WTC11 (cell line): ENCODE measurements at regions not wholly inside any gene's neighbourhood (a gene's known extent, or its start where the extent isn't known, plus 50 kb on each side); places are given as distances from the start of the nearest gene placed in this dataset.
A peak's percentile ranks its signal among the peaks of the same experiment; 100 is the strongest.

ENCODE experiments used
- ATAC-seq: fragments of 200-7000 bp; cut with Tn5 transposase; 2 replicates; pipeline ENCODE4 v1.10.0; 2021; ENCODE audit warnings: mild to moderate bottlenecking, moderate library complexity
- CTCF ChIA-PET: fragments of 300-600 bp; sonication (Branson Sonifier 250); formaldehyde crosslinking; loops from one replicate; lab custom pipeline; 2021; ENCODE audit warnings: antibody characterized with exemption; lab: Charles Lee
- POLR2A ChIA-PET: fragments of 350-600 bp; sonication (Branson Sonifier 250); formaldehyde crosslinking; loops from one replicate; lab custom pipeline; 2021; ENCODE audit warnings: antibody characterized with exemption; lab: Charles Lee
- DNase-seq: peaks from one replicate; pipeline ENCODE4 v3.0.0; 2021; ENCODE audit warnings: low spot score
- H3K27ac Mint-ChIP-seq: 2 replicates; pipeline ENCODE4 v1.8.0; 2021; ENCODE audit warnings: mixed read lengths
- H3K27me3 Mint-ChIP-seq: 2 replicates; pipeline ENCODE4 v1.8.0; 2021; ENCODE audit warnings: low read depth, mild to moderate bottlenecking, moderate library complexity, mixed read lengths
- H3K36me3 Mint-ChIP-seq: 2 replicates; pipeline ENCODE4 v1.8.0; 2021; ENCODE audit warnings: mixed read lengths
- H3K4me1 Mint-ChIP-seq: 2 replicates; pipeline ENCODE4 v1.8.0; 2022; ENCODE audit warnings: mixed read lengths
- H3K4me3 Mint-ChIP-seq: 2 replicates; pipeline ENCODE4 v1.8.0; 2021; ENCODE audit warnings: mild to moderate bottlenecking, moderate library complexity, mixed read lengths
- H3K9me3 Mint-ChIP-seq: 2 replicates; pipeline ENCODE4 v1.8.0; 2021; ENCODE audit warnings: mixed read lengths
- AFF4 ChIP-seq: sonication (generic); formaldehyde crosslinking; IDR thresholded peaks from 2 replicates; pipeline ENCODE4 v1.8.1; 2023; ENCODE audit warnings: mild to moderate bottlenecking, missing genetic modification reagents, borderline replicate concordance
- ATF1 ChIP-seq: sonication (generic); formaldehyde crosslinking; IDR thresholded peaks from 2 replicates; pipeline ENCODE4 v1.8.1; 2023; ENCODE audit warnings: mild to moderate bottlenecking, moderate library complexity, missing genetic modification reagents
- ATF3 ChIP-seq: sonication (generic); formaldehyde crosslinking; conservative IDR thresholded peaks from 2 replicates; pipeline ENCODE4 v1.8.1; 2022; ENCODE audit warnings: mild to moderate bottlenecking, missing genetic modification reagents
- CREM ChIP-seq: sonication (generic); formaldehyde crosslinking; IDR thresholded peaks from 2 replicates; pipeline ENCODE4 v1.8.1; 2022; ENCODE audit warnings: mild to moderate bottlenecking, missing genetic modification reagents, moderate library complexity
- CTCF ChIP-seq: fragments of 200-600 bp; IDR thresholded peaks from 2 replicates; pipeline ENCODE4 v1.8.0; 2022; ENCODE audit warnings: antibody characterized with exemption
- ELF4 ChIP-seq: sonication (generic); formaldehyde crosslinking; IDR thresholded peaks from 2 replicates; pipeline ENCODE4 v1.8.1; 2022; ENCODE audit warnings: low read depth, mild to moderate bottlenecking, moderate library complexity, missing genetic modification reagents
- EMX1 ChIP-seq: fragments of 250-450 bp; sonication (Bioruptor Pico); IDR thresholded peaks from 2 replicates; pipeline ENCODE4 v1.8.0; 2021; ENCODE audit warnings: mild to moderate bottlenecking
- GRHL2 ChIP-seq: fragments of 250-450 bp; sonication (Bioruptor Pico); IDR thresholded peaks from 2 replicates; pipeline ENCODE4 v1.8.0; 2022; ENCODE audit warnings: mild to moderate bottlenecking, moderate library complexity; ENCODE audit not compliant: insufficient replicate concordance, severe bottlenecking
- IRF1 ChIP-seq: sonication (generic); formaldehyde crosslinking; IDR thresholded peaks from 2 replicates; pipeline ENCODE4 v1.8.0; 2023; ENCODE audit warnings: missing genetic modification reagents
- JAZF1 ChIP-seq: fragments of 250-450 bp; sonication (Bioruptor Pico); IDR thresholded peaks from 2 replicates; pipeline ENCODE4 v1.9.0; 2021; ENCODE audit warnings: moderate library complexity, mild to moderate bottlenecking, inconsistent platforms
- KAT7 ChIP-seq: sonication (generic); formaldehyde crosslinking; IDR thresholded peaks from 2 replicates; pipeline ENCODE4 v1.8.1; 2023; ENCODE audit warnings: missing genetic modification reagents, mild to moderate bottlenecking, borderline replicate concordance
- RORB ChIP-seq: fragments of 250-450 bp; sonication (Bioruptor Pico); IDR thresholded peaks from 2 replicates; pipeline ENCODE4 v1.9.0; 2021; ENCODE audit warnings: mild to moderate bottlenecking
- SMAD4 ChIP-seq: sonication (generic); formaldehyde crosslinking; IDR thresholded peaks from 2 replicates; pipeline ENCODE4 v1.8.0; 2022; ENCODE audit warnings: mild to moderate bottlenecking, missing genetic modification reagents
- USF1 ChIP-seq: sonication (generic); formaldehyde crosslinking; IDR thresholded peaks from 2 replicates; pipeline ENCODE4 v1.8.0; 2022; ENCODE audit warnings: mild to moderate bottlenecking, missing genetic modification reagents
- USF2 ChIP-seq: sonication (generic); formaldehyde crosslinking; IDR thresholded peaks from 2 replicates; pipeline ENCODE4 v1.8.1; 2023; ENCODE audit warnings: mild to moderate bottlenecking, missing genetic modification reagents, moderate library complexity
- ZBTB43 ChIP-seq: sonication (generic); formaldehyde crosslinking; IDR thresholded peaks from 2 replicates; pipeline ENCODE4 v1.8.1; 2023; ENCODE audit warnings: mild to moderate bottlenecking, missing genetic modification reagents
- ZNF138 ChIP-seq: sonication (generic); formaldehyde crosslinking; conservative IDR thresholded peaks from 2 replicates; pipeline ENCODE4 v1.8.1; 2022; ENCODE audit warnings: mild to moderate bottlenecking, moderate library complexity, missing genetic modification reagents
- ZNF263 ChIP-seq: sonication (generic); formaldehyde crosslinking; IDR thresholded peaks from 2 replicates; pipeline ENCODE4 v1.8.1; 2022; ENCODE audit warnings: low read depth, mild to moderate bottlenecking, moderate library complexity, missing genetic modification reagents
- ZNF416 ChIP-seq: fragments of 250-450 bp; sonication (Bioruptor Pico); IDR thresholded peaks from 2 replicates; pipeline ENCODE4 v1.9.0; 2021; ENCODE audit warnings: mild to moderate bottlenecking, inconsistent platforms

- Mint-ChIP-seq H3K27ac (no peak overlapping the region), H3K9me3 (no peaks in the 10 kb centered on the region), H3K4me3 (no peak overlapping the region), H3K36me3 (no peaks in the 10 kb centered on the region), H3K4me1 (peaks cover 17% of the 10 kb centered on the region), H3K27me3 (no peaks in the 10 kb centered on the region)
- ChIA-PET CTCF (interaction anchor here (2.0 to 3.3 kb wide), 2 partner anchors 308 to 335 kb away, joined by 26 to 33 read pairs; no protein-coding TSS in a partner anchor), POLR2A (no interaction called here)
- ATAC-seq (no peak), DNase-seq (no peak)
- TF ChIP-seq GRHL2 (CRISPR knock-in tag) (no peak), ZNF416 (CRISPR knock-in tag) (no peak), SMAD4 (no peak), AFF4 (CRISPR knock-in tag) (no peak), ELF4 (CRISPR knock-in tag) (no peak), CREM (no peak)
Measured at GRCh38 chr7:35983626-35984025, 169.4 kb upstream of the EEPD1 start.

- peak; percentile 82 for DNase-seq
- Mint-ChIP-seq H3K27ac (no peak overlapping the region), H3K27me3 (no peaks in the 10 kb centered on the region), H3K36me3 (no peaks in the 10 kb centered on the region), H3K4me1 (peaks cover 4% of the 10 kb centered on the region; the same call in 1 of the 2 replicates), H3K9me3 (no peaks in the 10 kb centered on the region), H3K4me3 (no peak overlapping the region)
- ATAC-seq: peak; percentile 99
- POLR2A ChIA-PET: no interaction called here
- TF ChIP-seq CTCF: peak; percentile 73
- no peak for TF ChIP-seq USF2 (CRISPR knock-in tag)
- CTCF ChIA-PET: interaction anchor here (0.6 to 3.3 kb wide), 24 partner anchors 9 to 1723 kb away, joined by 3 to 33 read pairs (median 4); no protein-coding TSS in a partner anchor
Measured at GRCh38 chr7:35985126-35985754, 167.8 kb upstream of the EEPD1 start.

GRCh38 chr7:35987016-35987415 is 166.0 kb upstream of the EEPD1 start:
- CTCF ChIA-PET: interaction anchor here (1.0 to 1.1 kb wide), 2 partner anchors 176 to 332 kb away, joined by 3 to 4 read pairs; no protein-coding TSS in a partner anchor

GRCh38 chr7:35988105-35988504 is 164.9 kb upstream of the EEPD1 start:
- Mint-ChIP-seq H3K36me3 (no peaks in the 10 kb centered on the region), H3K4me3 (no peak overlapping the region), H3K4me1 (peaks cover 7% of the 10 kb centered on the region; the same call in 1 of the 2 replicates), H3K27ac (no peak overlapping the region), H3K9me3 (no peaks in the 10 kb centered on the region), H3K27me3 (no peaks in the 10 kb centered on the region)
- DNase-seq (no peak), ATAC-seq (no peak)
- POLR2A ChIA-PET: no interaction called here
- CTCF ChIA-PET: no interaction called here
- TF ChIP-seq ATF1 (CRISPR knock-in tag) (no peak), USF1 (CRISPR knock-in tag) (no peak), JAZF1 (CRISPR knock-in tag) (no peak), EMX1 (CRISPR knock-in tag) (no peak), ZBTB43 (CRISPR knock-in tag) (no peak), IRF1 (CRISPR knock-in tag) (no peak), RORB (CRISPR knock-in tag) (no peak), ZNF138 (no peak), ZNF263 (CRISPR knock-in tag) (no peak), ATF3 (CRISPR knock-in tag) (no peak), KAT7 (no peak)

More at GRCh38 chr7:35987016-35987415, 166.0 kb upstream of the EEPD1 start:
- peaks cover 7% of the 10 kb centered on the region; the same call in 1 of the 2 replicates for H3K4me1 Mint-ChIP-seq
- POLR2A ChIA-PET: no interaction called here
- ATAC-seq (no peak), DNase-seq (no peak)
- no peaks in the 10 kb centered on the region for H3K9me3 Mint-ChIP-seq
- H3K27ac Mint-ChIP-seq: no peak overlapping the region
- TF ChIP-seq ZNF263 (CRISPR knock-in tag): no peak
- H3K27me3 Mint-ChIP-seq: no peaks in the 10 kb centered on the region
- H3K36me3 Mint-ChIP-seq: no peaks in the 10 kb centered on the region
- H3K4me3 Mint-ChIP-seq: no peak overlapping the region
